ENCODE measurements at regions not wholly inside any gene's neighbourhood (a gene's known extent, or its start where the extent isn't known, plus 50 kb on each side); places are given as distances from the start of the nearest gene placed in this dataset.

GRCh38 chr2:41420872-41421271, 626.9 kb upstream of the PKDCC start:
- no peak for TF ChIP-seq CTCF (IDR thresholded peaks at IDR 0.05)
- TF ChIP-seq POLR2A (IDR thresholded peaks at IDR 0.05), result no peak

Data from esophagus squamous epithelium (tissue), 4 donors.